Stomach (tissue), 4 donors: ENCODE measurements at regions not wholly inside any gene's neighbourhood (a gene's known extent, or its start where the extent isn't known, plus 50 kb on each side); places are given as distances from the start of the nearest gene placed in this dataset.

Source experiments
- CTCF ChIP-seq, 7 experiments: fragments of 450-650 bp in 4 of 7; fragments of 200-600 bp in 3 of 7; sonication (generic) in 3 of 7; IDR thresholded peaks; one replicate each; pipeline ENCODE4 v1.5.1; 2016 to 2019; ENCODE audit warnings: antibody characterized with exemption in 7 of 7, control low read depth in 2 of 7, mild to moderate bottlenecking in 1 of 7
- POLR2A ChIP-seq, 4 donors: fragments of 450-650 bp; IDR thresholded peaks; one replicate each; pipeline ENCODE4 v1.6.1; 2016; ENCODE audit warnings: antibody characterized with exemption in 4 of 4, control low read depth in 2 of 4, mild to moderate bottlenecking in 1 of 4, moderate library complexity in 1 of 4

GRCh38 chr13:76023652-76024051, 387.5 kb downstream of the LMO7 start:
- no peak for TF ChIP-seq CTCF (IDR thresholded peaks at IDR 0.05)
- no peak for TF ChIP-seq POLR2A (IDR thresholded peaks at IDR 0.05)
